Right lobe of liver (tissue), 6 donors: ENCODE measurements at regions not wholly inside any gene's neighbourhood (a gene's known extent, or its start where the extent isn't known, plus 50 kb on each side); places are given as distances from the start of the nearest gene placed in this dataset.

ENCODE experiments used
- ATAC-seq, 4 donors: fragments of 200-7000 bp; cut with Tn5 transposase; one replicate each; pipeline ENCODE4 v1.9.1; 2020; ENCODE audit warnings: mild to moderate bottlenecking in 4 of 4, moderate library complexity in 4 of 4
- DNase-seq, 3 donors: peaks; one replicate each; pipeline ENCODE4 v3.0.0-alpha.2; 2020
- H3K27ac ChIP-seq, 3 donors: fragments of 200-600 bp; one replicate each; pipeline ENCODE4 v1.8.0; 2022
- H3K27me3 ChIP-seq, 2 donors: fragments of 200-600 bp; one replicate each; pipeline ENCODE4 v1.8.0; 2022
- H3K36me3 ChIP-seq, 4 donors: fragments of 200-600 bp; sonication (generic) in 1 of 4; one replicate each; pipeline versions ENCODE4 v1.5.1 to v1.8.0; 2017 to 2022; ENCODE audit warnings: control low read depth in 1 of 4
- H3K4me1 ChIP-seq, 4 donors: fragments of 200-600 bp; sonication (generic) in 1 of 4; one replicate each; pipeline versions ENCODE4 v1.5.1 to v1.8.0; 2017 to 2022; ENCODE audit warnings: control low read depth in 1 of 4
- H3K4me3 ChIP-seq, 3 donors: fragments of 200-600 bp; one replicate each; pipeline ENCODE4 v1.8.0; 2022
- H3K9me3 ChIP-seq, 4 donors: fragments of 200-600 bp; sonication (generic) in 1 of 4; one replicate each; pipeline versions ENCODE4 v1.5.1 to v1.8.0; 2017 to 2022; ENCODE audit warnings: control low read depth in 1 of 4
- POLR2A ChIP-seq: fragments of 450-650 bp; IDR thresholded peaks from one replicate; pipeline ENCODE4 v1.6.1; 2017; ENCODE audit warnings: antibody characterized with exemption, mild to moderate bottlenecking
- WGBS: methylation state at CpG from one replicate; pipeline ENCODE4 v1.1.6; 2018; ENCODE audit warnings: low coverage, low lambda C conversion rate; ENCODE audit not compliant: insufficient coverage; ENCODE audit errors: missing lambda C conversion rate; 5-methylcytosine and 5-hydroxymethylcytosine counted together
- intact Hi-C, 2 donors: fragments of 100-400 bp; cut with DNase I; formaldehyde crosslinking; loops; one replicate each; pipeline versions ENCODE4 v1.11.2 to v1.14.1; 2022
- TF ChIP-seq, protein P1 (sequence below), 4 donors: fragments of 200-600 bp in 3 of 4; fragments of 450-650 bp in 1 of 4; IDR thresholded peaks; one replicate each; pipeline versions ENCODE4 v1.5.1 to v1.8.0; 2016 to 2022; ENCODE audit warnings: antibody characterized with exemption in 4 of 4, mild to moderate bottlenecking in 2 of 4
- donor health status: DM: no; HTN: yes; CAD: no.
- donor health status: DM: no; HTN: no; CAD: no.
- donor health status: DM: no; HTN: no; CAD: no.
- donor health status: DM: no; HTN: yes; CAD: no.
- donor health status: DM: no; HTN: yes; CAD: no.

- H3K27ac ChIP-seq: no peak overlapping the region
- peak in 1 of 4 donors; percentile 31 for ATAC-seq
- 62% methylated on average over 18 of the region's 26 CpGs for WGBS
- H3K4me3 ChIP-seq: no peak overlapping the region
- H3K27me3 ChIP-seq: no peaks in the 10 kb centered on the region
- no peaks in the 10 kb centered on the region for H3K36me3 ChIP-seq
- TF ChIP-seq, protein P1, sequence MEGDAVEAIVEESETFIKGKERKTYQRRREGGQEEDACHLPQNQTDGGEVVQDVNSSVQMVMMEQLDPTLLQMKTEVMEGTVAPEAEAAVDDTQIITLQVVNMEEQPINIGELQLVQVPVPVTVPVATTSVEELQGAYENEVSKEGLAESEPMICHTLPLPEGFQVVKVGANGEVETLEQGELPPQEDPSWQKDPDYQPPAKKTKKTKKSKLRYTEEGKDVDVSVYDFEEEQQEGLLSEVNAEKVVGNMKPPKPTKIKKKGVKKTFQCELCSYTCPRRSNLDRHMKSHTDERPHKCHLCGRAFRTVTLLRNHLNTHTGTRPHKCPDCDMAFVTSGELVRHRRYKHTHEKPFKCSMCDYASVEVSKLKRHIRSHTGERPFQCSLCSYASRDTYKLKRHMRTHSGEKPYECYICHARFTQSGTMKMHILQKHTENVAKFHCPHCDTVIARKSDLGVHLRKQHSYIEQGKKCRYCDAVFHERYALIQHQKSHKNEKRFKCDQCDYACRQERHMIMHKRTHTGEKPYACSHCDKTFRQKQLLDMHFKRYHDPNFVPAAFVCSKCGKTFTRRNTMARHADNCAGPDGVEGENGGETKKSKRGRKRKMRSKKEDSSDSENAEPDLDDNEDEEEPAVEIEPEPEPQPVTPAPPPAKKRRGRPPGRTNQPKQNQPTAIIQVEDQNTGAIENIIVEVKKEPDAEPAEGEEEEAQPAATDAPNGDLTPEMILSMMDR (IDR thresholded peaks at IDR 0.05): no peak
- no peak for TF ChIP-seq POLR2A
- no peaks in the 10 kb centered on the region for H3K4me1 ChIP-seq
- no peaks in the 10 kb centered on the region for H3K9me3 ChIP-seq
- intact Hi-C loops: no loop called here
- DNase-seq: no peak
Measured at GRCh38 chr20:57810511-57811373, 100.9 kb upstream of the PMEPA1 start.

DNA sequence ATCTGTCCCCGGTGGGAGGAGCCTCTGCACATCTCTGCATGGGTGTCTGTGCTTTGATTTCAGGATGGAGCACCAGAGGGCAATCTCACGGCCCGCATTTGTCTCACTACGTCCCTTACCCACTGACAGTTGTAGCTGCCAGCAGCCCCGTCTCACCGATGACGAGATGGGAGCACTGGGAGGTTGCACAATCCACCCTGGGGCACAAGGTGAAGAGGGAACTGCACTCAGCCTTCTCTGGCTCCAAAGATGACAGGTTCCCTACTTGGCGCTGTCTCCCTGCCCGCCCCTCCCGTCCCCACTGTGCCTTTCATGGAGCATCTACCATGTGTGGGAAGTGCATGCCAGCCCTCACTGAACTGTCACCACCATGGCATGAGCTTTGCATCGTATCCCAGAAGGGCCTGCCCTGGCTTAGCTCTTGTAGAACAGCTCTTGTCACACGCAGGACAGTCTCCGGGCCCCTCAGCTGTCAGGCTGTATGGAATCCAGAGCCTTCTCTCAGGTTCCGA lies 99.9 kb upstream of the PMEPA1 start:
- Histone ChIP-seq H3K27ac (no peak overlapping the region), H3K27me3 (no peaks in the 10 kb centered on the region), H3K9me3 (no peaks in the 10 kb centered on the region), H3K4me3 (no peak overlapping the region), H3K36me3 (no peaks in the 10 kb centered on the region), H3K4me1 (no peaks in the 10 kb centered on the region)
- TF ChIP-seq, protein P1 (IDR thresholded peaks at IDR 0.05): no peak
- no peak for TF ChIP-seq POLR2A
- ATAC-seq (peak in 2 of 4 donors; percentile 19 to 38), DNase-seq (no peak)
- 48% methylated on average over 4 of the region's 14 CpGs for WGBS
- intact Hi-C loops: no loop called here

DNA sequence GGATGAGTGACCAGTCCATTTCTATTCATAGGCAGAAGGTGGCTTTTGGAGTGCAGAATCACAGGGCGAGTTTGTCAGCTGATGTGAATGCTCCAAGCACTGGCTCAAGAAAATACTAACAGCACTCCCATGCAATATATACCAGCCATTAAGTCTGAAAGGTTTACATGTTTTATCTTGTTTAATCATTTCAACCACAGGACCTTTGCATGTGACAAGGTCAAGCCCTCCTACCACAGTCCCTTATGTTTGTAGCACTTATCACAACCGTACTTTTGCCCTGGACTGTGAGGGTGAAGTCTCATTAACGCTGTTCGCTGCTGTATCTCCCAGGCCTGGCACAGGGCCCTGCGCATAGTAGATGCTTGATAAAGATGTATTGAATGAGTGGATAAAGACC lies 99.3 kb upstream of the PMEPA1 start:
- no peak overlapping the region for H3K27ac ChIP-seq
- 54% methylated on average over 4 of the region's 5 CpGs for WGBS
- no peak for TF ChIP-seq POLR2A
- TF ChIP-seq, protein P1 (IDR thresholded peaks at IDR 0.05): no peak
- intact Hi-C loops: no loop called here
- H3K36me3 ChIP-seq: no peaks in the 10 kb centered on the region
- no peak overlapping the region for H3K4me3 ChIP-seq
- no peak for ATAC-seq
- H3K4me1 ChIP-seq: no peaks in the 10 kb centered on the region
- H3K9me3 ChIP-seq: no peaks in the 10 kb centered on the region
- DNase-seq: no peak
- H3K27me3 ChIP-seq: no peaks in the 10 kb centered on the region

DNA sequence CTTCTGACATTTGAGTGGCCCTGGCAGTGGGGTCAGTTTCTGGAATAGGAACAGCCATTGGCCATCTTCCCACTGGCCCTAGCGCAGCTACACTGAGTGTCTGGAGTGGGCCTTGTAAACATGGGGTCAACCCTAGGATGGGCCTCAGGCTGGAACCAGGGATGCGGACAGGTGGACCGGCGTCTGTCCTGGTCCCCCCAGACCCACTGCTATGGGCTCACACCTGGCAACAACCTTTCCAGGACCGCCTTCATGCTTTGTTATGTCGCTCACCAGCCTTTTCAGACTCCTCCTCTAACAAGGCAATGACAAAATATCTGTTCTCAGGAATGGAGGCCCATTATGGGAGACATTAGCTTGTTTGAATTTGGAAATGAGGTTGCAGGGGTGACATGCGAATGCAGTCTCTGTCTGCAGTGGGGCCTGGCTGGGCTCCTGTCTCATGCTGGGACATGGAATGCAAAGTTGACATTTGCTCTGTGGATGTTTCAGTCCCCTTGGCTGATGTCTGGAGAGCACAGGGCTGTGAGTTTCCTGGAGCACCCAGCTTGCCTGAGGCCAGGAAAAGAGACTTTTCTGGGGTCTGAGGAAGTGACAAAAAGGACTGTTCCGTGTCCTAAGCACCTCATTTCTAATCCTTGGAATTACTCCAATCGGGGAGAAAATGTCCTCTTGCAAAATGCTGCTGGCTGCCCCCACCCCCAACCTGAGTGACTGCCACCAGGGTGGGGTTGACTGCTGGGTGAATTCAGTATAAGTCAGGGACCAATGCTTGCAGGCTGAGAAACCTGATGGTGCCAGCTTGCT lies 98.7 kb upstream of the PMEPA1 start:
- ATAC-seq: no peak
- Histone ChIP-seq H3K36me3 (no peaks in the 10 kb centered on the region), H3K4me1 (no peaks in the 10 kb centered on the region), H3K27me3 (no peaks in the 10 kb centered on the region), H3K4me3 (no peak overlapping the region), H3K9me3 (no peaks in the 10 kb centered on the region), H3K27ac (no peak overlapping the region)
- no peak for TF ChIP-seq POLR2A
- TF ChIP-seq, protein P1 (IDR thresholded peaks at IDR 0.05): no peak
- intact Hi-C loops: no loop called here
- no peak for DNase-seq
- 59% methylated on average over 5 of the region's 9 CpGs for WGBS
